Spleen (tissue), 11 donors: ENCODE measurements at regions not wholly inside any gene's neighbourhood (a gene's known extent, or its start where the extent isn't known, plus 50 kb on each side); places are given as distances from the start of the nearest gene placed in this dataset.
"Not testable (repeated sequence)": the region's sequence is repeated elsewhere in the genome, so short reads cannot be mapped to it uniquely, and the experiment has no call there.

Source experiments
- DNase-seq: peaks from one replicate; pipeline ENCODE4 v3.0.0-alpha.2; 2020
- H3K27ac ChIP-seq, 8 donors: fragments of 200-600 bp; sonication (generic) in 7 of 8; 1 replicate in 4 of 8; 2 replicates in 4 of 8; pipeline versions ENCODE4 v1.5.0 to v1.8.0; 2016 to 2021; ENCODE audit warnings: inconsistent platforms in 4 of 8, mild to moderate bottlenecking in 4 of 8, moderate library complexity in 1 of 8
- H3K27me3 ChIP-seq, 7 donors: fragments of 200-600 bp; sonication (generic) in 6 of 7; replicated peaks in 1 of 7; 1 replicate in 4 of 7; 2 replicates in 3 of 7; pipeline versions ENCODE4 v1.5.0 to v1.8.0; 2016 to 2021; ENCODE audit warnings: inconsistent platforms in 3 of 7, mild to moderate bottlenecking in 1 of 7
- H3K36me3 ChIP-seq, 6 donors: fragments of 200-600 bp; sonication (generic) in 5 of 6; 1 replicate in 4 of 6; 2 replicates in 2 of 6; pipeline versions ENCODE4 v1.5.0 to v1.8.0; 2016 to 2021; ENCODE audit warnings: inconsistent platforms in 2 of 6
- H3K4me1 ChIP-seq, 6 donors: fragments of 200-600 bp; sonication (generic) in 5 of 6; 1 replicate in 3 of 6; 2 replicates in 3 of 6; pipeline versions ENCODE4 v1.5.0 to v1.8.0; 2016 to 2021; ENCODE audit warnings: inconsistent platforms in 3 of 6
- H3K4me3 ChIP-seq, 8 donors: fragments of 200-600 bp; sonication (generic) in 7 of 8; 1 replicate in 4 of 8; 2 replicates in 4 of 8; pipeline versions ENCODE4 v1.5.0 to v1.8.0; 2016 to 2021; ENCODE audit warnings: inconsistent platforms in 4 of 8, mild to moderate bottlenecking in 4 of 8, moderate library complexity in 2 of 8
- H3K9me3 ChIP-seq, 8 donors: fragments of 200-600 bp; sonication (generic) in 7 of 8; 1 replicate in 4 of 8; 2 replicates in 4 of 8; pipeline versions ENCODE4 v1.5.0 to v1.8.0; 2016 to 2021; ENCODE audit warnings: inconsistent platforms in 4 of 8
- POLR2A ChIP-seq, 3 donors: fragments of 450-650 bp; IDR thresholded peaks; one replicate each; pipeline ENCODE4 v1.5.1; 2017; ENCODE audit warnings: antibody characterized with exemption in 3 of 3, mild to moderate bottlenecking in 1 of 3
- POLR2AphosphoS5 ChIP-seq, 3 donors: sonication (generic); formaldehyde crosslinking; IDR thresholded peaks; one replicate each; pipeline ENCODE4 v1.5.1; 2017; ENCODE audit warnings: antibody characterized with exemption in 3 of 3
- WGBS, 5 donors: extraction: QIAGEN DNeasy Blood & Tissue Kit in 3 of 5; methylation state at CpG; one replicate each; pipeline versions ENCODE4 v1.1.5 to v1.1.7; 2013 to 2018; 5-methylcytosine and 5-hydroxymethylcytosine counted together
- intact Hi-C: fragments of 100-400 bp; cut with DNase I; formaldehyde crosslinking; loops from one replicate; pipeline ENCODE4 v1.15.0; 2023; ENCODE audit warnings: low total_unique reads
- TF ChIP-seq, protein P1 (sequence below), 11 experiments: fragments of 200-600 bp in 7 of 11; fragments of 450-650 bp in 4 of 11; sonication (generic) in 4 of 11; IDR thresholded peaks in 8 of 11; conservative IDR thresholded peaks in 3 of 11; 1 replicate in 7 of 11; 2 replicates in 4 of 11; pipeline versions ENCODE4 v1.4.0 to v1.8.0; 2016 to 2021; ENCODE audit warnings: antibody characterized with exemption in 11 of 11, inconsistent platforms in 4 of 11, mild to moderate bottlenecking in 1 of 11
- donor health status: healthy with polysubstance abuse.
- donor health status: DM: no; HTN: no; CAD: no; lungs with moderate emphysema.
- donor health status: DM: no; HTN: no; CAD: no.
- donor health status: Bipolar disorder and iron deficiency.
- donor health status: healthy.
- donor health status: DM: no; HTN: no; CAD: no.
- donor health status: DM: yes; HTN: yes; CAD: no.

DNA sequence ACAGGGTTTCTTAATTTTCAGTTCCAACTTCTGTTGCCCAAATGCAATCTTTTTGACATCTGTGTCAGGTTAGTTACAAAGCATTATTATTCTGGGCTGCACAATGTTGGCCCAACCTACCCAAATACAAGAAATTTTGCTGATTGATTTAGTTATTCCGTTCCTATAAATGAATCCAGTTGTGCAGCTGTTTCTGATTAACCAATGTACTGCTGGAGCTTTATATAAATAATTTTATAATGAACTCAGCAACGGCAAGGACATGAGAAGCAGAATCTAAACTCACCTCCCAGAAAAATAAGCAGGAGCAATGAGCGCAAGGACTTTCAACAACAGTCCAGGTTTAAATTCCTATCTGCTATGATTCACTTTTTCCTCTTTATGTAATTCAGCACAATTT lies 76.3 kb upstream of the WIPF1 start:
- Histone ChIP-seq H3K9me3 (peaks cover 0 to 23% (median 16%) of the 10 kb centered on the region in 8 donors), H3K27ac (no peak overlapping the region), H3K36me3 (peaks cover 0 to 29% (median 0%) of the 10 kb centered on the region in 6 donors), H3K4me3 (no peak overlapping the region), H3K4me1 (peaks cover 0 to 44% (median 7%) of the 10 kb centered on the region in 6 donors), H3K27me3 (no peaks in the 10 kb centered on the region)
- intact Hi-C loops: no loop called here
- DNase-seq: no peak
- TF ChIP-seq POLR2A (IDR thresholded peaks at IDR 0.05) (no peak), POLR2AphosphoS5 (IDR thresholded peaks at IDR 0.05) (no peak)
- TF ChIP-seq, protein P1, sequence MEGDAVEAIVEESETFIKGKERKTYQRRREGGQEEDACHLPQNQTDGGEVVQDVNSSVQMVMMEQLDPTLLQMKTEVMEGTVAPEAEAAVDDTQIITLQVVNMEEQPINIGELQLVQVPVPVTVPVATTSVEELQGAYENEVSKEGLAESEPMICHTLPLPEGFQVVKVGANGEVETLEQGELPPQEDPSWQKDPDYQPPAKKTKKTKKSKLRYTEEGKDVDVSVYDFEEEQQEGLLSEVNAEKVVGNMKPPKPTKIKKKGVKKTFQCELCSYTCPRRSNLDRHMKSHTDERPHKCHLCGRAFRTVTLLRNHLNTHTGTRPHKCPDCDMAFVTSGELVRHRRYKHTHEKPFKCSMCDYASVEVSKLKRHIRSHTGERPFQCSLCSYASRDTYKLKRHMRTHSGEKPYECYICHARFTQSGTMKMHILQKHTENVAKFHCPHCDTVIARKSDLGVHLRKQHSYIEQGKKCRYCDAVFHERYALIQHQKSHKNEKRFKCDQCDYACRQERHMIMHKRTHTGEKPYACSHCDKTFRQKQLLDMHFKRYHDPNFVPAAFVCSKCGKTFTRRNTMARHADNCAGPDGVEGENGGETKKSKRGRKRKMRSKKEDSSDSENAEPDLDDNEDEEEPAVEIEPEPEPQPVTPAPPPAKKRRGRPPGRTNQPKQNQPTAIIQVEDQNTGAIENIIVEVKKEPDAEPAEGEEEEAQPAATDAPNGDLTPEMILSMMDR (IDR thresholded peaks at IDR 0.05 in 8 of 11, conservative IDR thresholded peaks at IDR 0.05 in 3 of 11): no peak
- 86 to 96% (median 93%) methylated on average over 3 of the region's 3 CpGs for WGBS, 5 donors

DNA sequence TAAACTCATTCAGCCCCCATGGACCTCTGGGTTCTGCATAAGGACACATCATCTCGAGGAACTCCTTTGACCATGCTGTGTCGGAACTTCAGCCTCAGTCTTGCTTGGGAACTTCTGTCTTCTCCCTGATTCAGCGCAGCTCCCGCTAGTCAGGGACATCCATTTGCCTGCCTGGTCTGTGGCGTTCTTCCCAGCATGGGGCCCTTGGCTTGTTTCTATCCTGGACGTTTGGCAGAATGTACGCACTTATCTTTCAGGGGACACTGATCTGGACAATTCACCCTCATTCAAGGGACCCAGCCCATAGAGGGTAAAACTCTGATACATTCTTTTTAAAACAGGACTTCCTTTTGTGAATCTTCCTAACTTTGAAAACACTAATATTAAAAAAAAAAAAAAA lies 75.8 kb upstream of the WIPF1 start:
- H3K27me3 ChIP-seq: no peaks in the 10 kb centered on the region
- 90 to 96% (median 96%) methylated on average over 7 of the region's 7 CpGs for WGBS, 5 donors
- H3K4me3 ChIP-seq: no peak overlapping the region
- no peak for DNase-seq
- peaks cover 0 to 44% (median 9%) of the 10 kb centered on the region in 6 donors for H3K4me1 ChIP-seq
- intact Hi-C loops: no loop called here
- no peak overlapping the region for H3K27ac ChIP-seq
- H3K36me3 ChIP-seq: peaks cover 0 to 29% (median 0%) of the 10 kb centered on the region in 6 donors
- TF ChIP-seq, protein P1 (IDR thresholded peaks at IDR 0.05 in 8 of 11, conservative IDR thresholded peaks at IDR 0.05 in 3 of 11): no peak
- TF ChIP-seq POLR2AphosphoS5 (IDR thresholded peaks at IDR 0.05): no peak
- TF ChIP-seq POLR2A (IDR thresholded peaks at IDR 0.05): no peak
- H3K9me3 ChIP-seq: peaks cover 0 to 23% (median 16%) of the 10 kb centered on the region in 8 donors

DNA sequence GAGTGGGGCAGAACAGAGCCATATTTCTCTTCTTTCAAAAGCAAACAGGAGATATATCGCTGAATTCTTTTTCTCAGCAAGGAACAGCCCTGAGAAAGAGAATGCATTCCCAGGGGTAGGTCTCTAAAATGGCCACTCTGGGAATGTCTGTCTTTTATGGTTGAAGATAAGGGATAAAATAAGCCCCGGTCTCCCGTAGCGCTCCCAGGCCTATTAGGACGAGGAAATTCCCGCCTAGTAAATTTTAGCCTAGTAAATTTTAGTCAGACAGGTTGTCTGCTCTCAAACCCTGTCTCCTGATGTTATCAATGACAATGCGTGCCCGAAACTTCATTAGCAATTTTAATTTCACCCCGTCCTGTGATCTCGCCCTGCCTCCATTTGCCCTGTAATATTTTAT lies 73.9 kb upstream of the WIPF1 start:
- H3K27ac ChIP-seq, intact Hi-C loops, H3K4me3 ChIP-seq, DNase-seq, H3K27me3 ChIP-seq: not testable (repeated sequence)
- 94 to 98% (median 97%) methylated on average over 10 of the region's 10 CpGs for WGBS, 5 donors
- peaks cover 0 to 26% (median 0%) of the 10 kb centered on the region in 6 donors for H3K36me3 ChIP-seq
- H3K9me3 ChIP-seq: peaks cover 0 to 23% (median 16%) of the 10 kb centered on the region in 8 donors
- peaks cover 10 to 45% (median 23%) of the 10 kb centered on the region in 6 donors for H3K4me1 ChIP-seq

DNA sequence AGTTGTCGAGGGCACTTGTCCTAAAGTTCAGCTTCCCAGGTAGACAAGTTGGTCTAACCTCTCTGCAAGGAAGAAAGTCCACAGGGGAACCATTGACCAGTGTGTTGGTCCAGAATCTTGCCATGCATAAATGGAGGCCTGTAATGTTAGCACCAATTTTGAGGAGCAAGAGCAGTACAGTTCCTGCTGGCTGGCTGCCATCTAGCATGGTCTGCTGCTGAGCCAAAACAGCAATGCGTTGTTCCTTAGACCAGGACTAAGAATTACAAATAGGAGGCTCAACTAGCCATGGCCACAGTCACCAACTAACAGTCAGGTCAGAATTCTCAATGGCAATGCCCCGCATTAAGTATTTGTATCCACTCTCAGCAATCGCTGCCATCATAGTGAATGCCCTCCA lies 72.8 kb upstream of the WIPF1 start:
- 90 to 100% (median 93%) methylated on average over 3 to 4 of the region's 4 CpGs for WGBS, 5 donors
- Histone ChIP-seq H3K27ac (no peak overlapping the region), H3K27me3 (no peaks in the 10 kb centered on the region), H3K4me1 (peaks cover 10 to 46% (median 30%) of the 10 kb centered on the region in 6 donors), H3K9me3 (peaks cover 0 to 23% (median 16%) of the 10 kb centered on the region in 8 donors), H3K4me3 (no peak overlapping the region), H3K36me3 (peaks cover 0 to 21% (median 0%) of the 10 kb centered on the region in 6 donors)
- TF ChIP-seq POLR2AphosphoS5 (IDR thresholded peaks at IDR 0.05) (no peak), POLR2A (IDR thresholded peaks at IDR 0.05) (no peak)
- TF ChIP-seq, protein P1 (IDR thresholded peaks at IDR 0.05 in 8 of 11, conservative IDR thresholded peaks at IDR 0.05 in 3 of 11): no peak
- intact Hi-C loops: no loop called here
- DNase-seq: no peak

DNA sequence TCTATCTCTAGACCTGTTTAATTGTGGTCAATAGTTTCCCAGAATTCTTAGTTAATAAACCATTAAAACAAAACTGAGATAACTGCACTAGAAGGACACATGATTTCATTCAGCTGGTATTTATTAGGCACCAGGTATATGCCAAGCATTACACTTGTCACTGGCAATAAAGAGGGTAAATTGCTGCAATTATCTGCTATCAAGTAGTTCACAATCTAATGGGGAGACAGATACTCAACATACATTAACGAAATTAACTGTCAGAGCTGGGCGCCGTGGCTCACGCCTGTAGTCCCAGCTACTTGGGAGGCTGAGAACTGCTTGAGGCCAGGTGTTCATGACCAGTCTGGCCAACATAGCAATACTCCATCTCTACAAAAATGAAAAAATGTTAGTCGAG lies 71.7 kb upstream of the WIPF1 start:
- no peak for DNase-seq
- H3K36me3 ChIP-seq: peaks cover 0 to 17% (median 0%) of the 10 kb centered on the region in 6 donors
- WGBS, 5 donors: 91 to 98% (median 96%) methylated on average over 5 of the region's 5 CpGs
- no peak overlapping the region for H3K4me3 ChIP-seq
- H3K27me3 ChIP-seq: no peaks in the 10 kb centered on the region
- intact Hi-C loops: no loop called here
- H3K4me1 ChIP-seq: peaks cover 10 to 51% (median 30%) of the 10 kb centered on the region in 6 donors
- no peak overlapping the region for H3K27ac ChIP-seq
- peaks cover 0 to 23% (median 16%) of the 10 kb centered on the region in 8 donors for H3K9me3 ChIP-seq
- TF ChIP-seq, protein P1 (IDR thresholded peaks at IDR 0.05 in 8 of 11, conservative IDR thresholded peaks at IDR 0.05 in 3 of 11): no peak
- TF ChIP-seq POLR2A (IDR thresholded peaks at IDR 0.05): no peak
- no peak for TF ChIP-seq POLR2AphosphoS5 (IDR thresholded peaks at IDR 0.05)
